Heart right ventricle (tissue), 16 donors: ENCODE measurements at regions not wholly inside any gene's neighbourhood (a gene's known extent, or its start where the extent isn't known, plus 50 kb on each side); places are given as distances from the start of the nearest gene placed in this dataset.

Experiments used
- ATAC-seq, 8 donors: fragments of 200-7000 bp; cut with Tn5 transposase; one replicate each; pipeline ENCODE4 v1.9.1; 2020; ENCODE audit warnings: mild to moderate bottlenecking in 8 of 8, moderate library complexity in 8 of 8, moderate number of reproducible peaks in 1 of 8
- DNase-seq, 2 donors: peaks; one replicate each; pipeline ENCODE4 v3.0.0-alpha.2; 2020
- H3K27ac ChIP-seq, 10 donors: fragments of 200-600 bp; sonication (generic) in 2 of 10; one replicate each; pipeline versions ENCODE4 v1.5.0 to v1.8.0; 2020 to 2022; ENCODE audit warnings: mild to moderate bottlenecking in 3 of 10
- H3K27me3 ChIP-seq, 7 donors: fragments of 200-600 bp; one replicate each; pipeline ENCODE4 v1.8.0; 2021 to 2022; ENCODE audit warnings: mild to moderate bottlenecking in 2 of 7
- H3K36me3 ChIP-seq, 9 donors: fragments of 200-600 bp; sonication (generic) in 1 of 9; one replicate each; pipeline versions ENCODE4 v1.5.0 to v1.8.0; 2020 to 2022; ENCODE audit warnings: mild to moderate bottlenecking in 2 of 9
- H3K4me1 ChIP-seq, 9 donors: fragments of 200-600 bp; sonication (generic) in 1 of 9; one replicate each; pipeline versions ENCODE4 v1.5.0 to v1.8.0; 2020 to 2022; ENCODE audit warnings: mild to moderate bottlenecking in 4 of 9
- H3K4me3 ChIP-seq, 10 donors: fragments of 200-600 bp; sonication (generic) in 2 of 10; one replicate each; pipeline versions ENCODE4 v1.5.0 to v1.8.0; 2020 to 2022; ENCODE audit warnings: mild to moderate bottlenecking in 7 of 10, moderate library complexity in 2 of 10
- H3K9me3 ChIP-seq, 11 donors: fragments of 200-600 bp in 10 of 11; sonication (generic) in 2 of 11; one replicate each; pipeline versions ENCODE4 v1.5.0 to v1.8.0; 2013 to 2022; ENCODE audit warnings: mild to moderate bottlenecking in 2 of 11, control low read depth in 1 of 11, moderate library complexity in 1 of 11
- WGBS, 2 donors: extraction: QIAGEN DNeasy Blood & Tissue Kit; methylation state at CpG; one replicate each; pipeline ENCODE4 v1.1.7; 2013; ENCODE audit warnings: inconsistent platforms in 1 of 2; 5-methylcytosine and 5-hydroxymethylcytosine counted together
- intact Hi-C, 10 donors: fragments of 100-400 bp; cut with DNase I; formaldehyde crosslinking; loops; one replicate each; pipeline versions ENCODE4 v1.11.1 to v1.14.2; 2022
- TF ChIP-seq, protein P1 (sequence below), 9 donors: fragments of 200-600 bp; sonication (generic) in 2 of 9; IDR thresholded peaks; one replicate each; pipeline versions ENCODE4 v1.5.0 to v1.8.0; 2021 to 2022; ENCODE audit warnings: antibody characterized with exemption in 9 of 9, mild to moderate bottlenecking in 5 of 9, moderate library complexity in 1 of 9
- donor health status: Arrhythmogenic right ventricular cardiomyopathy.
- donor health status: ischemic (EF 13 %, LVEDD 7.1; RV severe dilation, severe dysfunction).
- donor health status: healthy with polysubstance abuse.
- donor health status: DM: no; HTN: yes; CAD: no.
- donor health status: DM: no; HTN: no; CAD: no.
- donor health status: ischemic (EF 25% LVEDD 6.9; RV normal size, moderate dysfunction).
- donor health status: ischemic (EF 25% LVEDD 5.7; RV mildly dilated, moderate dysfunction).
- donor health status: healthy.
- donor health status: DM: yes; HTN: yes; CAD: no.
- donor health status: Ischemic cardiomyopathy.
- donor health status: ischemic (EF 35%, LVEDD 5.7; RV mildly dilated, moderate dysfunction).
- donor health status: nonischemic (EF 11% LVEDD 7.7; RV severe dilation, severe dysfunction).
- donor health status: DM: yes; HTN: yes; CAD: no.
- donor health status: PGD.
- donor health status: ischemic (EF 29% LVEDD 5.4; RV normal size, mild dysfunction).
- donor health status: nonischemic (EF 23%, LVEDD 6.1; RV moderate dilation, normal function).

DNA sequence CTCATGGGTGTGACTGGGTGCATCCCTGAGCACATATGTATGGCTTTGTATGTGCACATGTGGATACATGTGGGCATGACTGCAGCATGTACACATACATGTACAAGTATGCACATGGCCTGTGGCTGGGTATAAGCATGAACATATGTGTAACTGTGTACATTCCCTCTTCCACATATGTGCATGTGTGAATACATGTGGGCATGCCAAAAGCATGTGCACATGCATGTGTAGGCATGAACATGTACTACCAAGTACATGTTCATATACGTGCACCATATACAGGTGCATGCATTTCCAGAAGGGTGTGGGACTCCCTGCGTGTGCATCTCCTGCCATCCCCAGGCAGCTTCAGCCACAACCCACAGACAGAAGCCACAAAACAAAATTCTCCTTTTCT lies 208.2 kb downstream of the MN1 start:
- TF ChIP-seq, protein P1, sequence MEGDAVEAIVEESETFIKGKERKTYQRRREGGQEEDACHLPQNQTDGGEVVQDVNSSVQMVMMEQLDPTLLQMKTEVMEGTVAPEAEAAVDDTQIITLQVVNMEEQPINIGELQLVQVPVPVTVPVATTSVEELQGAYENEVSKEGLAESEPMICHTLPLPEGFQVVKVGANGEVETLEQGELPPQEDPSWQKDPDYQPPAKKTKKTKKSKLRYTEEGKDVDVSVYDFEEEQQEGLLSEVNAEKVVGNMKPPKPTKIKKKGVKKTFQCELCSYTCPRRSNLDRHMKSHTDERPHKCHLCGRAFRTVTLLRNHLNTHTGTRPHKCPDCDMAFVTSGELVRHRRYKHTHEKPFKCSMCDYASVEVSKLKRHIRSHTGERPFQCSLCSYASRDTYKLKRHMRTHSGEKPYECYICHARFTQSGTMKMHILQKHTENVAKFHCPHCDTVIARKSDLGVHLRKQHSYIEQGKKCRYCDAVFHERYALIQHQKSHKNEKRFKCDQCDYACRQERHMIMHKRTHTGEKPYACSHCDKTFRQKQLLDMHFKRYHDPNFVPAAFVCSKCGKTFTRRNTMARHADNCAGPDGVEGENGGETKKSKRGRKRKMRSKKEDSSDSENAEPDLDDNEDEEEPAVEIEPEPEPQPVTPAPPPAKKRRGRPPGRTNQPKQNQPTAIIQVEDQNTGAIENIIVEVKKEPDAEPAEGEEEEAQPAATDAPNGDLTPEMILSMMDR (IDR thresholded peaks at IDR 0.05): no peak
- intact Hi-C loops: no loop called here
- Histone ChIP-seq H3K9me3 (no peaks in the 10 kb centered on the region), H3K27me3 (no peaks in the 10 kb centered on the region), H3K27ac (no peak overlapping the region), H3K4me1 (peaks cover 0 to 4% (median 0%) of the 10 kb centered on the region in 9 donors), H3K36me3 (no peaks in the 10 kb centered on the region), H3K4me3 (no peak overlapping the region)
- WGBS, 2 donors: 90 to 91% methylated on average over 2 of the region's 2 CpGs
- DNase-seq: no peak
- ATAC-seq: no peak

DNA sequence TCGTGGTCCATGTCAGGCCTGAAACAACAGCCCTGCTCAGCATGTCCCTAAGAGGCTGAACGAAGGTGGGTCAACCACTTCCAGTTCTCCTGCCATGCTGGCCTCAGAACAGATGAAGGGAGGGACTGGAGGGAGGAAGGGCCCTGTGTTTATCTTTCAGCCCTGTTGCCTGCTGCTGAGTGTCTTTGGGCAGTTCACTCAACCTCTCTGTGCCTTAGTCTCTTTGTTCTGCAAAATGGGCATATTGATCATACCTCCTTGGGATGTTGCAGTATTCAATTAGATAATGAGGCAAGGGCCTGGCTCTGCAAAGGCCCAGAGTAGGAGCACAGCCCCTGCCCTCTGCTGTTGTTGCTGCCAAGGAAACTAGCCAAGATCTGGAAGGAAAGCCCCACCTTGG lies 207.5 kb downstream of the MN1 start:
- intact Hi-C loops: no loop called here
- H3K9me3 ChIP-seq: no peaks in the 10 kb centered on the region
- H3K4me3 ChIP-seq: no peak overlapping the region

DNA sequence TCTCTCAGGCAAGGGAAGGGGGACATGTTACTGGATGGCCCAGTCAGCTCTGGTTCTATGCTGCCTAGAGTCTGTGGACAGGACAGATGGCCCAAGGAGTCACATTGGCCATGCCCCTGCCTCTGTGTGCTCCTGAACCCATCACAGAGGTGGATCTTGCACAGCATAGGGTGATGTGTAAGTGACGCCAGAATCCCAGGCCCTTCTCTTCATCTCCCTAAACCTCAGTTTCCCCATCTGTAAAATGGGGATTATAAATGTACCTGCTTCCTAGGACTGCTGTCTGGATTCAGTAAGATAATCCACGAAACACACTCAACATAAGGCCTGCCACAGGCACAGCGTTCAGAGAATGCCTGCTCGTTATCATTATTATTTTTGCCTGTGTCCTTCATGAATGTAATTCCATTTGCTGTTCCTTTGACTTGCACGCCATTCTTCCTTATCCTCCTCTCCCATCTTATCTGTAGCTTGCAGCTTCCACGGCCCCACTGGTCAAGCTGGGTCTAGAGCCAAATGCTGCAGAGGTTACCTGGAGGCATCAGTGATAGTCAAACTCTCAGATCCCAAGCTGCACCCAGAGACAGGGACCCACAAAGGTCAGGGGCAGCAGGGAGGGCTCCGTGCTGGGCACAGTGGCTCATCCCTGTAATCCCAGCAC lies 207.0 kb downstream of the MN1 start:
- Histone ChIP-seq H3K27ac (no peak overlapping the region), H3K27me3 (no peaks in the 10 kb centered on the region), H3K4me1 (peaks cover 0 to 4% (median 0%) of the 10 kb centered on the region in 9 donors), H3K36me3 (no peaks in the 10 kb centered on the region), H3K9me3 (no peaks in the 10 kb centered on the region), H3K4me3 (no peak overlapping the region)
- TF ChIP-seq, protein P1 (IDR thresholded peaks at IDR 0.05): no peak
- 88 to 90% methylated on average over 7 of the region's 7 CpGs for WGBS, 2 donors
- DNase-seq: no peak
- intact Hi-C loops: no loop called here
- no peak for ATAC-seq

More for the DNA sequence above, 207.5 kb downstream of the MN1 start:
- TF ChIP-seq, protein P1 (IDR thresholded peaks at IDR 0.05): no peak
- Histone ChIP-seq H3K27me3 (no peaks in the 10 kb centered on the region), H3K27ac (no peak overlapping the region), H3K36me3 (no peaks in the 10 kb centered on the region), H3K4me1 (peaks cover 0 to 4% (median 0%) of the 10 kb centered on the region in 9 donors)
- no peak for ATAC-seq
- WGBS, 2 donors: 72 to 80% methylated on average over 2 of the region's 2 CpGs
- DNase-seq: no peak

DNA sequence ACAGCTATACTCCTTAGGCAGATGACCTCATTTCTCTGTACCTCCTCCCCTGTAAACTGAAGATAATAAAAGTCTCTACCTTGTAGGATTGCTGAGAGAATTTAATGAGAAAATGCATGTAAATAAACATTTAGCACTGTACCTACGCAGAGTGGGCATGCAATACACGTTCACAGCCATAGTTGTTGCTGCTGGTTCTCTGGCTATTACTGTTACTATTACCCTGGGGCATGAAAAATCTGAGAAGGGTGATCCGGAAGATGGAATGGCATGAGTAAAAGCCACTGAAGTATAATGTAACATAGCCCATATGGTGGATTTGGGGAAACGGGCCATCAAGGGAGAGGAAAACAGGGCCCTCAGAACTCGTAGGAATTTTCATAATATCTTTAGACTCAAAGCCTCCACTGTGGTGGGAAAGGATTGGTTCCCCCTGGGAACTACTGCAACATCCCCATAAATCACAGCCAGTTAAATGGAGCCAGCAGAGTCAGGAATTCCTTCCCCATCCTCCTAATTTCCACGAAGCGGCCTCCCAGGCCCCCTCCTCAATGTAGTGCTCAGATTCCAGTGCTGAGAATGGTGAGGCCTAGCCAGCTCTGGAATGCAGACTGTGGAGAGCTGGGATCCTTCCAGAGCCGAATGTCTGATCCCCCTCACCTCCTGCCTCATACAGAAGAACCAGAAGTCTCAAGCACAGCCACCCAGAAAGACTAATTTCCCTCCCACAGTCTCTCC lies 205.3 kb downstream of the MN1 start:
- intact Hi-C loops: no loop called here
- WGBS, 2 donors: 71 to 80% methylated on average over 8 of the region's 8 CpGs

More for the DNA sequence above, 205.3 kb downstream of the MN1 start:
- H3K4me3 ChIP-seq: no peak overlapping the region
- H3K27ac ChIP-seq: no peak overlapping the region
- no peak for DNase-seq
- no peak for ATAC-seq
- no peaks in the 10 kb centered on the region for H3K4me1 ChIP-seq
- H3K9me3 ChIP-seq: no peaks in the 10 kb centered on the region
- TF ChIP-seq, protein P1 (IDR thresholded peaks at IDR 0.05): no peak
- H3K36me3 ChIP-seq: no peaks in the 10 kb centered on the region
- no peaks in the 10 kb centered on the region for H3K27me3 ChIP-seq
